ENCODE measurements at regions not wholly inside any gene's neighbourhood (a gene's known extent, or its start where the extent isn't known, plus 50 kb on each side); places are given as distances from the start of the nearest gene placed in this dataset.

DNA sequence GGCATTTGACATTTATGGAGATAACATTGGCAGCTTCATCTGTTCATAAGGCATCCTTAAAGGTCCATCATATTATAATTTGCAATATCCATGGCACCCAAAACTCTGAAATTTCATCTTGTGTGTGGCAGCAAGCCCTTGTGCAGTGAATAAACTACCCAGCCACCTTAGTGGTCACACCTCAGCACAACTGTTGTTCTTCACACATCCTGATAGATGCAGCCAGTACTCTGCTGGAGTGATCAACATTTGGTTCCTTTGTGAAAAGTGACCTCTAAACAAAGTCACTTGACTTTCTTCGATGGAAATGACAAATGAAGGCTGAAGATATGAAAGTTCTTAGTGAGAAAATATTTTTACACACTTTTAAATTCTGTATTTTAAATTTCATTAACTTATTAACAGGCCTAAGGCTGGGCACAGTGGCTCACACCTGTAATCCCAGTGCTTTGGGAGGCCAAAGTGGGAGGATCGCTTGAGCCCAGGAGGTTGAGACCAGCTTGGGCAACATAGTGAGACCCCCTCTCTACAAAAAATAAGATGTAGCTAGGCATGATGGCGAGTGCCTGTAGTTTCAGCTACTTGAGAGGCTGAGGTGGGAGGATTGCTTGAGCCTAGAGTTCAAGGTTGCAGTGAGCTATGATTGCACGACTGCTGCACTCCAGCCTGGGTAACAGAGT, 161.4 kb downstream of the SPRY1 start:
- H3K4me1 ChIP-seq (ENCODE audit: control insufficient read depth in 2 of 3, insufficient read depth in 2 of 3, low read depth in 1 of 3, low read length in 3 of 3): peaks cover 11 to 39% (median 14%) of the 10 kb centered on the region in 3 donors
- H3K9me3 ChIP-seq (ENCODE audit: control insufficient read depth in 2 of 3, insufficient read depth in 1 of 3, low read length in 3 of 3): no peaks in the 10 kb centered on the region
- FAIRE-seq (no peak), DNase-seq (no peak)
- TF ChIP-seq, protein P1, sequence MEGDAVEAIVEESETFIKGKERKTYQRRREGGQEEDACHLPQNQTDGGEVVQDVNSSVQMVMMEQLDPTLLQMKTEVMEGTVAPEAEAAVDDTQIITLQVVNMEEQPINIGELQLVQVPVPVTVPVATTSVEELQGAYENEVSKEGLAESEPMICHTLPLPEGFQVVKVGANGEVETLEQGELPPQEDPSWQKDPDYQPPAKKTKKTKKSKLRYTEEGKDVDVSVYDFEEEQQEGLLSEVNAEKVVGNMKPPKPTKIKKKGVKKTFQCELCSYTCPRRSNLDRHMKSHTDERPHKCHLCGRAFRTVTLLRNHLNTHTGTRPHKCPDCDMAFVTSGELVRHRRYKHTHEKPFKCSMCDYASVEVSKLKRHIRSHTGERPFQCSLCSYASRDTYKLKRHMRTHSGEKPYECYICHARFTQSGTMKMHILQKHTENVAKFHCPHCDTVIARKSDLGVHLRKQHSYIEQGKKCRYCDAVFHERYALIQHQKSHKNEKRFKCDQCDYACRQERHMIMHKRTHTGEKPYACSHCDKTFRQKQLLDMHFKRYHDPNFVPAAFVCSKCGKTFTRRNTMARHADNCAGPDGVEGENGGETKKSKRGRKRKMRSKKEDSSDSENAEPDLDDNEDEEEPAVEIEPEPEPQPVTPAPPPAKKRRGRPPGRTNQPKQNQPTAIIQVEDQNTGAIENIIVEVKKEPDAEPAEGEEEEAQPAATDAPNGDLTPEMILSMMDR (IDR thresholded peaks at IDR 0.05; ENCODE audit: borderline replicate concordance, extremely low read depth, insufficient read depth): no peak
- H3K9ac ChIP-seq (ENCODE audit: low read length in 3 of 3): no peak overlapping the region
- no peak overlapping the region for H3K27ac ChIP-seq (ENCODE audit: low read depth in 2 of 2, low read length in 2 of 2)
- no peaks in the 10 kb centered on the region for H3K36me3 ChIP-seq (ENCODE audit: control insufficient read depth in 2 of 3, insufficient read depth in 3 of 3, low read length in 3 of 3)
- intact Hi-C loops (cut with DNase I): loop anchor here (10.0 kb wide), 1 partner anchor 153 kb away; no protein-coding TSS in a partner anchor
- H3K4me3 ChIP-seq (ENCODE audit: low read length in 3 of 3): no peak overlapping the region
- no peaks in the 10 kb centered on the region for H3K27me3 ChIP-seq (ENCODE audit: control insufficient read depth, insufficient read depth, low read length)

DNA sequence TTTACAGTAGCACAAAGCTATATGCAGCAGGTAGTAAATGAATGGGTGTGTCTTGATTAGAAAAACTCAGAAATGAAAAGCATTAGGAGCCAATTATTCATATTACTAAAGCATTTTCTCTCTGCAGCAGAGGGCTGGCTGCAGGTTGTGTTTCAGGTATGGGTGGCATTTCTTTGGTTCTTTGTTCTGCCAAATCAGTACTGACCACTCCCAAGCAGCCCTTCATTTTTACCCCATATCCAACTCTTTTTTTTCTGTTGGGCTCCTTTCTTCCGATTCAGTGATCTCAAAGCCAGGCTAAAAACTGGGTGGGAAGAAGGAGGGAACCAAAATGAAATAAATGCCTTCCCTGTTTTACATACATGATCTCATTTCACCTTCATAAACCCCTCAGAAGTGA, 162.3 kb downstream of the SPRY1 start:
- DNase-seq: peak in 1 of 5 donors; percentile 31
- Histone ChIP-seq H3K27me3 (ENCODE audit: control insufficient read depth, insufficient read depth, low read length) (no peaks in the 10 kb centered on the region), H3K4me3 (ENCODE audit: low read length in 3 of 3) (no peak overlapping the region), H3K27ac (ENCODE audit: low read depth in 2 of 2, low read length in 2 of 2) (no peak overlapping the region), H3K36me3 (ENCODE audit: control insufficient read depth in 2 of 3, insufficient read depth in 3 of 3, low read length in 3 of 3) (no peaks in the 10 kb centered on the region), H3K4me1 (ENCODE audit: control insufficient read depth in 2 of 3, insufficient read depth in 2 of 3, low read depth in 1 of 3, low read length in 3 of 3) (peaks cover 11 to 37% (median 14%) of the 10 kb centered on the region in 3 donors), H3K9me3 (ENCODE audit: control insufficient read depth in 2 of 3, insufficient read depth in 1 of 3, low read length in 3 of 3) (no peaks in the 10 kb centered on the region), H3K9ac (ENCODE audit: low read length in 3 of 3) (peak overlapping the region in 1 of 3 donors; percentile 36)
- TF ChIP-seq, protein P1 (IDR thresholded peaks at IDR 0.05; ENCODE audit: borderline replicate concordance, extremely low read depth, insufficient read depth): no peak
- no peak for FAIRE-seq
- intact Hi-C loops (cut with DNase I): loop anchor here (10.0 kb wide), 1 partner anchor 154 kb away; no protein-coding TSS in a partner anchor

DNA sequence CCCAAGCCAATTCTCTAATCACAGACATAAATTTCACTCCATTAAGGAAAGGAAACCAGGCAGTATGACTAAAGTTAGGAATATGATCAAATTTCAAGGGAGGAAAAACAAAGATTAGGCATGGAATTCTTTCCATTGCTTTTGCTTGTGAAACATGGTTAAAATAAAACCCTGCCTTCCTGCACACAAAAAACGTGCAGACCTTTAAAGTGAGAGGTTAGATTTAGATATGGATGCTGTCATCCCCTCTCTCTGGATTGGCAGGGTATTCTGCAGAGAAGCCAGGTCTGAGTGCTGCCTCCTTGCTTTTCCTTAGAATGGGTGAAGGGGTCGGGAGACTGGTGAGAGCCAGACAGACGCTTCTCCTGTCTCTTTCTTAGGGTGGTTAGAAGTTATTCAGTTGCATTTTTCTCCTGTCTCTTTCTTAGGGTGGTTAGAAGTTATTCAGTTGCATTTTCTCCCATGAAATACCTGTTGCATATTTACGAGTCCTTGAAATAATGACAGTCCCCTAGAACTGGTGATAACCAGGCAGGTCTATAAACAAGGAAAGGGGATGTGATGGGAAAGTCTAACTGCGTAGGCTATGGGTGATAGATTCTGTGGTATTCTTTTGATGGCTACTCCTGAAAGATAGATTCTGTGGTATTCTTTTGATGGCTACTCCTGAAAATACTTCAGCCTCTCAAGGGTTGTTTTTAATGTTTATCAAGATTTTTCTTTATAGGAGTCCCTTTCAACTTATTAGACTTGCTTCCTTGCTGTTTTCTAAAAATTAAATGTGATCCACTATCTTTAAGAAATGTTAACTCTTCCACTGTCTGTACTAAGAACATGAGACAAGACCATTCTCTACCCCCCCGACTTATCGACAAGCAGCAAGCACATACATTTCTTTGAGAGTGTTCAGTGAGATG, 163.6 kb downstream of the SPRY1 start:
- intact Hi-C loops (cut with DNase I): loop anchor here (10.0 kb wide), 1 partner anchor 155 kb away; no protein-coding TSS in a partner anchor
- peak in 2 of 5 donors; percentile 72 to 75 for DNase-seq
- Histone ChIP-seq H3K9me3 (ENCODE audit: control insufficient read depth in 2 of 3, insufficient read depth in 1 of 3, low read length in 3 of 3) (no peaks in the 10 kb centered on the region), H3K9ac (ENCODE audit: low read length in 3 of 3) (no peak overlapping the region), H3K4me1 (ENCODE audit: control insufficient read depth in 2 of 3, insufficient read depth in 2 of 3, low read depth in 1 of 3, low read length in 3 of 3) (peaks cover 5 to 23% (median 9%) of the 10 kb centered on the region in 3 donors), H3K4me3 (ENCODE audit: low read length in 3 of 3) (no peak overlapping the region), H3K36me3 (ENCODE audit: control insufficient read depth in 2 of 3, insufficient read depth in 3 of 3, low read length in 3 of 3) (no peaks in the 10 kb centered on the region), H3K27ac (ENCODE audit: low read depth in 2 of 2, low read length in 2 of 2) (peak overlapping the region; percentile 23 to 29), H3K27me3 (ENCODE audit: control insufficient read depth, insufficient read depth, low read length) (no peaks in the 10 kb centered on the region)
- FAIRE-seq: peak; percentile 27
- TF ChIP-seq, protein P1 (IDR thresholded peaks at IDR 0.05; ENCODE audit: borderline replicate concordance, extremely low read depth, insufficient read depth): no peak
